ENCODE measurements at regions not wholly inside any gene's neighbourhood (a gene's known extent, or its start where the extent isn't known, plus 50 kb on each side); places are given as distances from the start of the nearest gene placed in this dataset.

- TF ChIP-seq RAD21 (IDR thresholded peaks at IDR 0.05) (no peak), CTCF (IDR thresholded peaks at IDR 0.05; ENCODE audit: low read depth, low read length, missing input control) (no peak), EGR1 (IDR thresholded peaks at IDR 0.05; ENCODE audit: low read depth in 2 of 2) (no peak)
Observed at GRCh38 chr6:154917941-154918340, 77.2 kb upstream of the TIAM2 start.
